ENCODE measurements at regions not wholly inside any gene's neighbourhood (a gene's known extent, or its start where the extent isn't known, plus 50 kb on each side); places are given as distances from the start of the nearest gene placed in this dataset.
"Not testable (repeated sequence)": the region's sequence is repeated elsewhere in the genome, so short reads cannot be mapped to it uniquely, and the experiment has no call there.

DNA sequence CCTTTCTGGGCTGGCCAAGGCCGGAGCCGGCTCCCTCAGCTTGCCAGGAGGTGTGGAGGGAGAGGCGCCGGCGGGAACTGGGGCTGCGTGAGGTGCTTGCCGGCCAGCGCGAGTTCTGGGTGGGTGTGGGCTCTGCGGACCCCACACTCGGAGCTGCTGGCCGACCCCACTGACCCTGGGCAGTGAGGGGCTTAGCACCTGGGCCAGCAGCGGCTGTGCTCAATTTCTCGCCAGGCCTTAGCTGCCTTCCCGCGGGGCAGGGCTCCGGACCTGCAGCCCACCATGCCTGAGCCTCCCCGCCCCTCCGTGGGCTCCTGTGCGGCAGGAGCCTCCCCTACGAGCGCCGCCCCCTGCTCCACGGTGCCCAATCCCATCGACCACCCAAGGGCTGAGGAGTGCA lies 103.4 kb upstream of the JCAD start:
- not testable (repeated sequence) for H3K27me3 ChIP-seq (ENCODE audit: insufficient read depth, low read length, poor library complexity); H3K79me2 ChIP-seq (ENCODE audit: insufficient read depth, low read length); H3K4me1 ChIP-seq (ENCODE audit: insufficient read depth, low read length); H4K20me1 ChIP-seq (ENCODE audit: insufficient read depth, low read length); H3K4me2 ChIP-seq (ENCODE audit: insufficient read depth, low read length); H2AFZ ChIP-seq (ENCODE audit: low read depth, low read length); H3K27ac ChIP-seq (ENCODE audit: low read length); H3K9ac ChIP-seq (ENCODE audit: low read depth, low read length); DNase-seq; H3K36me3 ChIP-seq (ENCODE audit: insufficient read depth, low read length); H3K4me3 ChIP-seq (ENCODE audit: low read depth in 1 of 2, low read length in 2 of 2); ATAC-seq (ENCODE audit: insufficient read depth, low read depth); H3K9me3 ChIP-seq (ENCODE audit: insufficient read depth, low read length, severe bottlenecking)

DNA sequence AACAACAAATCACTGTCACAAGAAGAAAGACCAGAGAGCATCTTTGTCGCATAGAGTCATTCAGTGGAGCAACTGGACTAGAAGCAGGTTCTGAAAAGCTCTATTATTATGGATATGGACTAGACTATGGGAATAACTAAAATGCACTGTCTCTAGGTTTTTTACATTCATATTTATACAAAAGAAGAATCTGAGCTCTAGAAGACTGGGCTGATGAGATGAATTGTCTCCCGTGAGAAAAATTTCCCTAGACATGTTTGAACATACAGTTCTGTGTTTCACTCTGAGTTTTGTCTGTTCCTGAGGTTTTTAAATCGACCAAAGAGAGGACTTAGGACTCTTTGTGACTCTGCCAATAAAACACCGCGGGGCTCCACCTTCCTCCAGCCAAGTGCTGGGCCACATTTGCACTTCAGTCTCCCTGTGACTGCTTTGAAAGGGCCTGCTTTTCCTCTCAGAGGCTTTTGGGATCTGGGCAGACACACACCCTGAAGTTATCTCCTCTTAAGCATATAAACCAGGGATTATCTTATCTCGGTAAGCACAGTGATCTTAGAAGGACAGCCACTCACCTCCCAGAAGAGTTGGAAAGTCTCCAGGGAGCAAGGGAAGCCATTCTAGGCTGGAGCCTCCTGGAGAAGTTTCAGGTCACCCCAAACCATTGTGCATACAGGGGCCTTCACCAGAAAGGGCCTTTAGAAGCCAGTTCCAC lies 101.0 kb upstream of the JCAD start:
- no peak overlapping the region for H3K9ac ChIP-seq (ENCODE audit: low read depth, low read length)
- no peak for ATAC-seq (ENCODE audit: insufficient read depth, low read depth)
- no peak overlapping the region for H3K4me3 ChIP-seq (ENCODE audit: low read depth in 1 of 2, low read length in 2 of 2)
- H3K27ac ChIP-seq (ENCODE audit: low read length) = no peak overlapping the region
- no peaks in the 10 kb centered on the region for H3K9me3 ChIP-seq (ENCODE audit: insufficient read depth, low read length, severe bottlenecking)
- H3K4me2 ChIP-seq (ENCODE audit: insufficient read depth, low read length) = no peak overlapping the region
- no peaks in the 10 kb centered on the region for H4K20me1 ChIP-seq (ENCODE audit: insufficient read depth, low read length)
- no peak overlapping the region for H2AFZ ChIP-seq (ENCODE audit: low read depth, low read length)
- TF ChIP-seq, protein P1, sequence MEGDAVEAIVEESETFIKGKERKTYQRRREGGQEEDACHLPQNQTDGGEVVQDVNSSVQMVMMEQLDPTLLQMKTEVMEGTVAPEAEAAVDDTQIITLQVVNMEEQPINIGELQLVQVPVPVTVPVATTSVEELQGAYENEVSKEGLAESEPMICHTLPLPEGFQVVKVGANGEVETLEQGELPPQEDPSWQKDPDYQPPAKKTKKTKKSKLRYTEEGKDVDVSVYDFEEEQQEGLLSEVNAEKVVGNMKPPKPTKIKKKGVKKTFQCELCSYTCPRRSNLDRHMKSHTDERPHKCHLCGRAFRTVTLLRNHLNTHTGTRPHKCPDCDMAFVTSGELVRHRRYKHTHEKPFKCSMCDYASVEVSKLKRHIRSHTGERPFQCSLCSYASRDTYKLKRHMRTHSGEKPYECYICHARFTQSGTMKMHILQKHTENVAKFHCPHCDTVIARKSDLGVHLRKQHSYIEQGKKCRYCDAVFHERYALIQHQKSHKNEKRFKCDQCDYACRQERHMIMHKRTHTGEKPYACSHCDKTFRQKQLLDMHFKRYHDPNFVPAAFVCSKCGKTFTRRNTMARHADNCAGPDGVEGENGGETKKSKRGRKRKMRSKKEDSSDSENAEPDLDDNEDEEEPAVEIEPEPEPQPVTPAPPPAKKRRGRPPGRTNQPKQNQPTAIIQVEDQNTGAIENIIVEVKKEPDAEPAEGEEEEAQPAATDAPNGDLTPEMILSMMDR (IDR thresholded peaks at IDR 0.05; ENCODE audit: borderline replicate concordance, extremely low read depth, low read length, poor library complexity, severe bottlenecking) = no peak
- no peak for TF ChIP-seq EZH2 (IDR thresholded peaks at IDR 0.05; ENCODE audit: borderline replicate concordance, low read depth, low read length, severe bottlenecking)
- no peaks in the 10 kb centered on the region for H3K79me2 ChIP-seq (ENCODE audit: insufficient read depth, low read length)
- no peaks in the 10 kb centered on the region for H3K27me3 ChIP-seq (ENCODE audit: insufficient read depth, low read length, poor library complexity)
- H3K36me3 ChIP-seq (ENCODE audit: insufficient read depth, low read length) = no peaks in the 10 kb centered on the region
- DNase-seq = no peak
- H3K4me1 ChIP-seq (ENCODE audit: insufficient read depth, low read length) = no peaks in the 10 kb centered on the region

DNA sequence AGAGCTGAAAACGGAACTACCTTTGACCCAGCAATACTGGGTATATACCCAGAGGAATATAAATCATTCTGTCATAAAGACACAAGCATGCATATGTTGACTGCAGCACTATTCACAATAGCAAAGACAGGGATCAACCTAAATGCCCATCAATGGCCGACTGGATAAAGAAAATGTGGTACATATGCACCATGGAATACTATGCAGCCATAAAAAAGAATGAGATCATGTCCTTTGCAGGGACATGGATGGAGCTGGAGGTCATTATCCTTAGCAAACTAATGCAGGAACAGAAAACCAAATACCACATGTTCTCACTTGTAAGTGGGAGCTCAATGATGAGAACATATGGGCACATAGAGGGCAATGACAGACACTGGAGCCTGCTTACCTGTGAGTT lies 100.2 kb upstream of the JCAD start:
- not testable (repeated sequence) for H3K27me3 ChIP-seq (ENCODE audit: insufficient read depth, low read length, poor library complexity); H2AFZ ChIP-seq (ENCODE audit: low read depth, low read length); H3K4me2 ChIP-seq (ENCODE audit: insufficient read depth, low read length); ATAC-seq (ENCODE audit: insufficient read depth, low read depth); H3K79me2 ChIP-seq (ENCODE audit: insufficient read depth, low read length); H3K4me1 ChIP-seq (ENCODE audit: insufficient read depth, low read length); DNase-seq; H4K20me1 ChIP-seq (ENCODE audit: insufficient read depth, low read length); H3K9ac ChIP-seq (ENCODE audit: low read depth, low read length); H3K27ac ChIP-seq (ENCODE audit: low read length); H3K36me3 ChIP-seq (ENCODE audit: insufficient read depth, low read length); H3K4me3 ChIP-seq (ENCODE audit: low read depth in 1 of 2, low read length in 2 of 2); H3K9me3 ChIP-seq (ENCODE audit: insufficient read depth, low read length, severe bottlenecking)

DNA sequence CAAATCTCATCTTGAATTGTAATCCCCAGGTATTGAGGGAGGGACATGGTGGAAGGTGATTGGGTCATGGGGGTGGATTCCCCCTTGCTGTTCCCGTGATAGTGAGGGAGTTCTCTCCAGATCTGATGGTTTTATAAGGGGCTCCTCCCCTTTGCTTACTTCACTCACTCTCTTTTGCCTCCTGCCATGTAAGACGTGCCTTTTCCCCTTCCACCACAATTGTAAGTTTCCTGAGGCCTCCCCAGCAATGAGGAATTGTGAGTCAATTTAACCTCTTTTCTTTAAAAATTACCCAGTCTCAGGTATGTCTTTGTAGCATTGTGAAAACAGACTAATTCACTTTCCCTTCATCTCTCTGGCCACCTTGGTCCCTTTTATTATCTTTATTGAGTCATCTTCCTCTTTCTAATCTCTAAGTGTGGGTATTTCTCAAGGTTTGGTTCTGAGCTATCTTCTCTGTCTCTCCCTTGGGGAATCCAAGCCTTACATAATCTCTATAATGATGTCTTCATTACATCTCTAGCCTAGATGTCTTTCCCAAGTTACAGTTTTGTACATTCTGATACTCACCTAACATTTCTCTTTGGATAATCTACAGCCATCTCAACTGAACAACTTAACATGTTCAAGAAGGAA lies 99.1 kb upstream of the JCAD start:
- H3K4me3 ChIP-seq (ENCODE audit: low read depth in 1 of 2, low read length in 2 of 2) = no peak overlapping the region
- H3K36me3 ChIP-seq (ENCODE audit: insufficient read depth, low read length) = no peaks in the 10 kb centered on the region
- DNase-seq = no peak
- H3K9me3 ChIP-seq (ENCODE audit: insufficient read depth, low read length, severe bottlenecking) = no peaks in the 10 kb centered on the region
- H3K4me2 ChIP-seq (ENCODE audit: insufficient read depth, low read length) = no peak overlapping the region
- no peak for ATAC-seq (ENCODE audit: insufficient read depth, low read depth)
- no peaks in the 10 kb centered on the region for H3K27me3 ChIP-seq (ENCODE audit: insufficient read depth, low read length, poor library complexity)
- H3K9ac ChIP-seq (ENCODE audit: low read depth, low read length) = no peak overlapping the region
- H4K20me1 ChIP-seq (ENCODE audit: insufficient read depth, low read length) = no peaks in the 10 kb centered on the region
- TF ChIP-seq EZH2 (IDR thresholded peaks at IDR 0.05; ENCODE audit: borderline replicate concordance, low read depth, low read length, severe bottlenecking) = no peak
- TF ChIP-seq, protein P1 (IDR thresholded peaks at IDR 0.05; ENCODE audit: borderline replicate concordance, extremely low read depth, low read length, poor library complexity, severe bottlenecking) = no peak
- H3K79me2 ChIP-seq (ENCODE audit: insufficient read depth, low read length) = no peaks in the 10 kb centered on the region
- no peaks in the 10 kb centered on the region for H3K4me1 ChIP-seq (ENCODE audit: insufficient read depth, low read length)
- no peak overlapping the region for H2AFZ ChIP-seq (ENCODE audit: low read depth, low read length)
- H3K27ac ChIP-seq (ENCODE audit: low read length) = no peak overlapping the region
